ENCODE measurements at regions not wholly inside any gene's neighbourhood (a gene's known extent, or its start where the extent isn't known, plus 50 kb on each side); places are given as distances from the start of the nearest gene placed in this dataset.

DNA sequence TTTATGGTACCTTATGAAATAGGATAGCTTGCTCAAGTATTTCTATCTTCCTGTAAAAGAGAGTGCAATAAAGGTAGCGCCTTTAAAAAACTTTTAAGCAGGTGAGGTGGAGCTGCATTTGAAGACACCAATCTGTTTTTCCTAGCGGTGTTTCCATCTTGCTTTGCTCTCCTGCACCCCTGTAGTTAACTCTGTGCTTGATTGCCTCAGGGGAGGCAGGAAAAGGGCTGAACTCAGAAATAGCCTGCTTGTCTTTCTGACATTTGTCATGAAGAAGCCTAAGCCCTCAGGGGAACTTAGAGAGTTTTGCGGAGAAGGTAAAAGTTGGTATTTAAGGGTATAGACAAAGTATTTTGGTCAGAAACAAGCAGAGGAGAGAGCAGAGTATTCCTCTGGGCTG is 63.0 kb upstream of the TPRG1 start:
- Histone ChIP-seq H3K9me3 (ENCODE audit: insufficient read depth in 2 of 2, low read depth in 1 of 2, low read length in 1 of 2) (no peaks in the 10 kb centered on the region), H3K4me1 (replicated peaks in 1 of 4; ENCODE audit: control insufficient read depth in 3 of 4, insufficient read depth in 4 of 4, low read length in 3 of 4) (no peaks in the 10 kb centered on the region), H3K56ac (replicated peaks; ENCODE audit: insufficient read length, low read depth, low read length) (no peak overlapping the region), H4K20me1 (replicated peaks in 1 of 2; ENCODE audit: control insufficient read depth in 1 of 2, insufficient read depth in 2 of 2, low read length in 2 of 2) (no peaks in the 10 kb centered on the region), H3K4me3 (ENCODE audit: extremely low read depth in 1 of 4, insufficient read depth in 2 of 4, low read depth in 3 of 4, low read length in 4 of 4) (no peak overlapping the region), H3K79me1 (ENCODE audit: low read depth, low read length) (no peaks in the 10 kb centered on the region), H3K23me2 (ENCODE audit: low read depth, low read length) (no peaks in the 10 kb centered on the region), H2BK20ac (ENCODE audit: low read length) (no peak overlapping the region), H2AK5ac (ENCODE audit: low read depth, low read length) (no peak overlapping the region), H3K9ac (replicated peaks in 1 of 4; ENCODE audit: extremely low read depth in 1 of 4, low read depth in 3 of 4, low read length in 3 of 4) (no peak overlapping the region), H4K8ac (ENCODE audit: extremely low read depth, insufficient read depth, low read length) (no peak overlapping the region), H4K5ac (ENCODE audit: insufficient read length, low read depth, low read length) (no peak overlapping the region), H2AFZ (ENCODE audit: low read length) (0 out of 2 replicates have a peak overlapping the region, but pooled peaks have one; percentile 18), H3K4ac (replicated peaks; ENCODE audit: insufficient read length, low read depth, low read length) (no peak overlapping the region), H2BK15ac (ENCODE audit: low read length) (no peak overlapping the region), H4K91ac (replicated peaks; ENCODE audit: insufficient read length, low read length) (no peak overlapping the region), H2BK12ac (ENCODE audit: low read depth, low read length) (no peak overlapping the region), H3K23ac (ENCODE audit: insufficient read length) (no peak overlapping the region), H2BK5ac (ENCODE audit: low read depth, low read length) (no peak overlapping the region), H3K27me3 (replicated peaks in 1 of 4; ENCODE audit: control insufficient read depth in 3 of 4, extremely low read depth in 1 of 4, insufficient read depth in 3 of 4, low read length in 3 of 4) (no peaks in the 10 kb centered on the region), H3K36me3 (ENCODE audit: control insufficient read depth in 2 of 4, insufficient read depth in 4 of 4, low read length in 3 of 4) (no peaks in the 10 kb centered on the region), H3K79me2 (ENCODE audit: control insufficient read depth in 1 of 2, insufficient read depth in 2 of 2, low read length in 2 of 2) (no peaks in the 10 kb centered on the region), H3K27ac (ENCODE audit: low read depth, low read length) (no peak overlapping the region), H3K14ac (ENCODE audit: insufficient read length) (no peak overlapping the region), H3K4me2 (ENCODE audit: insufficient read depth in 1 of 2, low read depth in 2 of 2, low read length in 2 of 2) (no peak overlapping the region), H3K18ac (ENCODE audit: extremely low read depth, low read length) (no peak overlapping the region), H2BK120ac (replicated peaks; ENCODE audit: low read depth, low read length) (no peak overlapping the region)
- ChIA-PET POLR2A (ENCODE audit: partially characterized antibody) (no interaction called here), CTCF (ENCODE audit: partially characterized antibody) (no interaction called here)
- DNase-seq (ENCODE audit: low read depth in 1 of 2, low spot score in 2 of 2) = no peak
- 86% methylated on average over 3 of the region's 3 CpGs; no CpG with 5 or more reads in 1 of the 2 experiments for WGBS, 2 experiments (ENCODE audit: extremely low coverage in 1 of 2, insufficient coverage in 1 of 2, insufficient read length in 1 of 2, insufficient replicate concordance in 2 of 2, low coverage in 1 of 2, low lambda C conversion rate in 2 of 2, missing lambda C conversion rate in 1 of 2)
- FAIRE-seq = no peak
- TF ChIP-seq GTF2F1 (IDR thresholded peaks at IDR 0.05; ENCODE audit: borderline replicate concordance, low read depth, low read length) (no peak), HDAC6 (IDR thresholded peaks at IDR 0.05; ENCODE audit: low read depth, low read length) (no peak), EZH2 (IDR thresholded peaks at IDR 0.05; ENCODE audit: low read depth, low read length, severe bottlenecking) (no peak), MAFK (IDR thresholded peaks at IDR 0.05; ENCODE audit: low read depth, low read length) (no peak), POLR2A (IDR thresholded peaks at IDR 0.05; ENCODE audit: control extremely low read depth in 1 of 2, low read depth in 2 of 2, low read length in 2 of 2) (no peak), ZNF274 (IDR thresholded peaks at IDR 0.05; ENCODE audit: borderline replicate concordance, extremely low read depth, low read length) (no peak), RAD21 (IDR thresholded peaks at IDR 0.05 in 1 of 2, conservative IDR thresholded peaks at IDR 0.05 in 1 of 2; ENCODE audit: low read depth in 2 of 2, low read length in 2 of 2) (no peak), CEBPB (IDR thresholded peaks at IDR 0.05; ENCODE audit: low read depth, low read length) (no peak), RNF2 (IDR thresholded peaks at IDR 0.05; ENCODE audit: borderline replicate concordance, low read depth, low read length, missing control alignments, poor library complexity, severe bottlenecking) (no peak), RXRA (IDR thresholded peaks at IDR 0.05; ENCODE audit: insufficient read depth, low read depth, low read length) (no peak), TEAD4 (IDR thresholded peaks at IDR 0.05; ENCODE audit: low read depth, low read length) (no peak), ATF3 (IDR thresholded peaks at IDR 0.05; ENCODE audit: insufficient read depth, low read depth, low read length) (no peak), SUZ12 (IDR thresholded peaks at IDR 0.05; ENCODE audit: low read length) (no peak), BACH1 (IDR thresholded peaks at IDR 0.05; ENCODE audit: low read length) (no peak), SRF (IDR thresholded peaks at IDR 0.05; ENCODE audit: low read depth, low read length) (no peak)
